ENCODE measurements at regions not wholly inside any gene's neighbourhood (a gene's known extent, or its start where the extent isn't known, plus 50 kb on each side); places are given as distances from the start of the nearest gene placed in this dataset.
"Not testable (repeated sequence)": the region's sequence is repeated elsewhere in the genome, so short reads cannot be mapped to it uniquely, and the experiment has no call there.

DNA sequence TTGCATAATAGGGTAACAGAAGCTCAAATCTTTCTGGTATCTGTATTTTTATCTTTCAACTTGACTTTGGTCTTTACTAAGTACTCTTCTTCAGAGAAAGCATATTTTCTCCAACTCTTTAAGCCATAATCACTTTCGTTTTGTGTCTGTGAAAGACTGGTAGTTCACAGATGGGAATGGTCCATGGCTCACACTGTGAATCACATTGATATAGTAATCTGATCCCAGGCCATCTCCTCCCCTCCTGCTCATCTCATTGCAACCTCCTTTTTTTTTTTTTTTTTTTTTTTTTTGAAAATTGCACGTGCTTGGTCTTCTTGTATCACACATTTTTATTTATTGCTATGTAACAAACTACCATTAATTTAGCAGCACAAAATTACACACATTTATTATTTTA, 694.5 kb upstream of the SLIT2 start:
- Histone ChIP-seq H3K36me3 (ENCODE audit: control insufficient read depth in 2 of 2, extremely low read depth in 1 of 2, insufficient read depth in 2 of 2, low read length in 2 of 2) (no peaks in the 10 kb centered on the region), H2AFZ (ENCODE audit: low read depth, low read length) (no peak overlapping the region), H3K9ac (replicated peaks; ENCODE audit: extremely low read depth, insufficient read depth, low read length) (no peak overlapping the region), H3K27ac (ENCODE audit: insufficient read depth, low read depth, low read length) (no peak overlapping the region), H3K27me3 (ENCODE audit: control insufficient read depth in 2 of 2, insufficient read depth in 2 of 2, low read length in 2 of 2) (no peaks in the 10 kb centered on the region), H3K9me3 (replicated peaks; ENCODE audit: control insufficient read depth, insufficient read depth, low read length) (no peaks in the 10 kb centered on the region), H3K79me2 (ENCODE audit: control insufficient read depth, insufficient read depth, low read length) (no peaks in the 10 kb centered on the region), H3K4me2 (ENCODE audit: insufficient read depth, low read length) (no peak overlapping the region), H3K9me1 (replicated peaks; ENCODE audit: control insufficient read depth, extremely low read depth, insufficient read depth, low read length) (no peaks in the 10 kb centered on the region), H4K20me1 (replicated peaks; ENCODE audit: control insufficient read depth, extremely low read depth, insufficient read depth, low read length) (no peaks in the 10 kb centered on the region), H3K4me1 (ENCODE audit: control insufficient read depth, extremely low read depth, insufficient read depth, low read length) (no peaks in the 10 kb centered on the region), H3K4me3 (replicated peaks in 1 of 3; ENCODE audit: insufficient read depth in 1 of 3, low read depth in 1 of 3, low read length in 3 of 3) (no peak overlapping the region)
- no TSS peak for BruUV-seq (replicated peaks)
- intact Hi-C loops (cut with micrococcal nuclease) (no loop called here), dilution Hi-C loops (cut with MboI; ENCODE audit: extremely low pct_ligation_motif_present, low sequenced_read_pairs) (no loop called here)
- no peak for FAIRE-seq
- CTCF ChIA-PET = no interaction called here
- POLR2A ChIA-PET = no interaction called here
- TF ChIP-seq GATA2 (IDR thresholded peaks at IDR 0.05; ENCODE audit: insufficient read depth, insufficient read length, low read depth, low read length) (no peak), MYC (IDR thresholded peaks at IDR 0.05; ENCODE audit: low read depth, low read length) (no peak), POLR2AphosphoS5 (IDR thresholded peaks at IDR 0.05; ENCODE audit: insufficient read depth, low read depth, low read length) (no peak), EZH2 (IDR thresholded peaks at IDR 0.05; ENCODE audit: borderline replicate concordance, low read depth, low read length, severe bottlenecking) (no peak), POLR2A (IDR thresholded peaks at IDR 0.05; ENCODE audit: low read depth, low read length) (no peak), JUN (IDR thresholded peaks at IDR 0.05; ENCODE audit: borderline replicate concordance, insufficient read depth, insufficient read length, low read depth) (no peak), FOS (IDR thresholded peaks at IDR 0.05; ENCODE audit: borderline replicate concordance, insufficient read depth, low read length) (no peak)
- TF ChIP-seq, protein P1, sequence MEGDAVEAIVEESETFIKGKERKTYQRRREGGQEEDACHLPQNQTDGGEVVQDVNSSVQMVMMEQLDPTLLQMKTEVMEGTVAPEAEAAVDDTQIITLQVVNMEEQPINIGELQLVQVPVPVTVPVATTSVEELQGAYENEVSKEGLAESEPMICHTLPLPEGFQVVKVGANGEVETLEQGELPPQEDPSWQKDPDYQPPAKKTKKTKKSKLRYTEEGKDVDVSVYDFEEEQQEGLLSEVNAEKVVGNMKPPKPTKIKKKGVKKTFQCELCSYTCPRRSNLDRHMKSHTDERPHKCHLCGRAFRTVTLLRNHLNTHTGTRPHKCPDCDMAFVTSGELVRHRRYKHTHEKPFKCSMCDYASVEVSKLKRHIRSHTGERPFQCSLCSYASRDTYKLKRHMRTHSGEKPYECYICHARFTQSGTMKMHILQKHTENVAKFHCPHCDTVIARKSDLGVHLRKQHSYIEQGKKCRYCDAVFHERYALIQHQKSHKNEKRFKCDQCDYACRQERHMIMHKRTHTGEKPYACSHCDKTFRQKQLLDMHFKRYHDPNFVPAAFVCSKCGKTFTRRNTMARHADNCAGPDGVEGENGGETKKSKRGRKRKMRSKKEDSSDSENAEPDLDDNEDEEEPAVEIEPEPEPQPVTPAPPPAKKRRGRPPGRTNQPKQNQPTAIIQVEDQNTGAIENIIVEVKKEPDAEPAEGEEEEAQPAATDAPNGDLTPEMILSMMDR (IDR thresholded peaks at IDR 0.05; ENCODE audit: extremely low read depth in 1 of 2, insufficient read depth in 1 of 2, low read depth in 1 of 2, low read length in 2 of 2) = no peak
- TF ChIP-seq, protein P2, sequence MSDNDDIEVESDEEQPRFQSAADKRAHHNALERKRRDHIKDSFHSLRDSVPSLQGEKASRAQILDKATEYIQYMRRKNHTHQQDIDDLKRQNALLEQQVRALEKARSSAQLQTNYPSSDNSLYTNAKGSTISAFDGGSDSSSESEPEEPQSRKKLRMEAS (IDR thresholded peaks at IDR 0.05; ENCODE audit: insufficient read depth, insufficient read length) = no peak
- no peak for DNase-seq (ENCODE audit: low read depth, low spot score)

DNA sequence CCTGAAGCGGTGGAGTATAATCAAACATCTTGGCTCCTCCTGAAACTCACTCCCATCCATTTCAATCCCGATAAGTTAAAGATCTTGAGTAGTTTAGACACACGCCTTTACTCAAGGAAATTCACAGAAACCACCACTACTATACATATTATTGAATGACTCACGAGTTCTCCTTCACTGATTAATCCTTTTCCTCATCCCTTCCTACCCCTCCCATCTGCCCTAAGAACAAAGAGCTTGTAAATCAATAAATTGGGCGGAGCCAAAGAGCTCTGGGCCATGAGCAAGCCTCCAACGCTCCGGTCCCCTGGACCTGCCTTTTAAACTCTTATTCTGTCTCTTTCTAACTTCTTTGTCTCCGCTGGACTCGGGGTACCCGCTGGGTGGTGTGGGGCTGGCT, 695.4 kb upstream of the SLIT2 start:
- H3K36me3 ChIP-seq (ENCODE audit: control insufficient read depth in 2 of 2, extremely low read depth in 1 of 2, insufficient read depth in 2 of 2, low read length in 2 of 2); H3K4me3 ChIP-seq (replicated peaks in 1 of 3; ENCODE audit: insufficient read depth in 1 of 3, low read depth in 1 of 3, low read length in 3 of 3); H3K4me2 ChIP-seq (ENCODE audit: insufficient read depth, low read length); DNase-seq (ENCODE audit: low read depth, low spot score); H3K27me3 ChIP-seq (ENCODE audit: control insufficient read depth in 2 of 2, insufficient read depth in 2 of 2, low read length in 2 of 2); H3K9me3 ChIP-seq (replicated peaks; ENCODE audit: control insufficient read depth, insufficient read depth, low read length); H4K20me1 ChIP-seq (replicated peaks; ENCODE audit: control insufficient read depth, extremely low read depth, insufficient read depth, low read length); H3K9me1 ChIP-seq (replicated peaks; ENCODE audit: control insufficient read depth, extremely low read depth, insufficient read depth, low read length); BruUV-seq (replicated peaks); H3K27ac ChIP-seq (ENCODE audit: insufficient read depth, low read depth, low read length); H3K9ac ChIP-seq (replicated peaks; ENCODE audit: extremely low read depth, insufficient read depth, low read length); CTCF ChIA-PET; POLR2A ChIA-PET; H3K4me1 ChIP-seq (ENCODE audit: control insufficient read depth, extremely low read depth, insufficient read depth, low read length); intact Hi-C loops (cut with micrococcal nuclease); H2AFZ ChIP-seq (ENCODE audit: low read depth, low read length); H3K79me2 ChIP-seq (ENCODE audit: control insufficient read depth, insufficient read depth, low read length); dilution Hi-C loops (cut with MboI; ENCODE audit: extremely low pct_ligation_motif_present, low sequenced_read_pairs); FAIRE-seq: not testable (repeated sequence)

Measured in endothelial cell of umbilical vein (primary cell).